ENCODE measurements at regions not wholly inside any gene's neighbourhood (a gene's known extent, or its start where the extent isn't known, plus 50 kb on each side); places are given as distances from the start of the nearest gene placed in this dataset.

DNA sequence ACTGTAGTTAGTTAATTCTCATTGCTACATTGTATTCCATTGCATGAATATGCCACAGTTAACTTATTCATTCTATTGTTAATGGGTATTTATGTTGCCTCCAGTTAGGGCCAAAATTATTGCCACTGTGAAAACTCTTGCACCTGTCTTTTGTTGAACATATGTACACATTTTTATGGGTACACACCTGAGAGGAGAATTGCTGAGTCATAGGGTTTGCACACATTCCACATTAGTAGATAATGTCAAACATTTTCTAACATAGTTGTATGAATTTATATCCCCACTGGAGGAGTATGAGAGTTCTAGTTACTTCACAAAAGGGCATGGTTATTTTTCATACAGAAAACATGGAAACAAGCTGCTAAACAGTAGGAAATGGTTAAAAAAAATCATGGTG lies 338.4 kb downstream of the FOXO1 start:
- TF ChIP-seq MZF1 (tag by site-specific recombination; IDR thresholded peaks at IDR 0.05; ENCODE audit: borderline replicate concordance) (no peak), ZNF404 (tag by site-specific recombination; IDR thresholded peaks at IDR 0.05) (no peak)
- TF ChIP-seq, protein P1, sequence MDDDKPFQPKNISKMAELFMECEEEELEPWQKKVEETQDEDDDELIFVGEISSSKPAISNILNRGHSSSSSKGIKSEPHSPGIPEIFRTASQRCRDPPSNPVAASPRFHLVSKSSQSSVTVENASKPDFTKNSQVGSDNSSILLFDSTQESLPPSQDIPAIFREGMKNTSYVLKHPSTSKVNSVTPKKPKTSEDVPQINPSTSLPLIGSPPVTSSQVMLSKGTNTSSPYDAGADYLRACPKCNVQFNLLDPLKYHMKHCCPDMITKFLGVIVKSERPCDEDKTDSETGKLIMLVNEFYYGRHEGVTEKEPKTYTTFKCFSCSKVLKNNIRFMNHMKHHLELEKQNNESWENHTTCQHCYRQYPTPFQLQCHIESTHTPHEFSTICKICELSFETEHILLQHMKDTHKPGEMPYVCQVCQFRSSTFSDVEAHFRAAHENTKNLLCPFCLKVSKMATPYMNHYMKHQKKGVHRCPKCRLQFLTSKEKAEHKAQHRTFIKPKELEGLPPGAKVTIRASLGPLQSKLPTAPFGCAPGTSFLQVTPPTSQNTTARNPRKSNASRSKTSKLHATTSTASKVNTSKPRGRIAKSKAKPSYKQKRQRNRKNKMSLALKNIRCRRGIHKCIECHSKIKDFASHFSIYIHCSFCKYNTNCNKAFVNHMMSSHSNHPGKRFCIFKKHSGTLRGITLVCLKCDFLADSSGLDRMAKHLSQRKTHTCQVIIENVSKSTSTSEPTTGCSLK (tag by site-specific recombination; IDR thresholded peaks at IDR 0.05), result no peak
